ENCODE measurements at regions not wholly inside any gene's neighbourhood (a gene's known extent, or its start where the extent isn't known, plus 50 kb on each side); places are given as distances from the start of the nearest gene placed in this dataset.
A peak's percentile ranks its signal among the peaks of the same experiment; 100 is the strongest.
"Not testable (repeated sequence)": the region's sequence is repeated elsewhere in the genome, so short reads cannot be mapped to it uniquely, and the experiment has no call there.

GRCh38 chr6:84635081-84635761, 129.2 kb downstream of the TBX18 start:
- DNase-seq: peak; percentile 74

GRCh38 chr6:84633771-84634170, 130.6 kb downstream of the TBX18 start:
- DNase-seq: no peak

- not testable (repeated sequence) for DNase-seq
Observed at GRCh38 chr6:84626527-84626926, 137.9 kb downstream of the TBX18 start.

GRCh38 chr6:84625506-84625905, 138.9 kb downstream of the TBX18 start:
- DNase-seq: peak; percentile 18

- DNase-seq: peak; percentile 93
Observed at GRCh38 chr6:84623956-84624680, 140.3 kb downstream of the TBX18 start.

GRCh38 chr6:84618836-84619235, 145.6 kb downstream of the TBX18 start:
- peak; percentile 49 for DNase-seq

GRCh38 chr6:84618046-84618752, 146.2 kb downstream of the TBX18 start:
- peak; percentile 91 for DNase-seq

GRCh38 chr6:84615987-84616386, 148.4 kb downstream of the TBX18 start:
- no peak for DNase-seq

GRCh38 chr6:84615113-84615850, 149.1 kb downstream of the TBX18 start:
- no peak for DNase-seq

GRCh38 chr6:84606860-84607259, 157.5 kb downstream of the TBX18 start:
- DNase-seq: peak; percentile 45

- no peak for DNase-seq
Observed at GRCh38 chr6:84605298-84605697, 159.1 kb downstream of the TBX18 start.

- no peak for DNase-seq
Observed at GRCh38 chr6:84601366-84601765, 163.0 kb downstream of the TBX18 start.

GRCh38 chr6:84599991-84600390, 164.4 kb downstream of the TBX18 start:
- no peak for DNase-seq

- DNase-seq: no peak
Observed at GRCh38 chr6:84597238-84597875, 167.0 kb downstream of the TBX18 start.

GRCh38 chr6:84596488-84596887, 167.9 kb downstream of the TBX18 start:
- no peak for DNase-seq

GRCh38 chr6:84588697-84589080, 175.7 kb downstream of the TBX18 start:
- no peak for DNase-seq

GRCh38 chr6:84587994-84588696, 176.3 kb downstream of the TBX18 start:
- not testable (repeated sequence) for DNase-seq

- not testable (repeated sequence) for DNase-seq
Observed at GRCh38 chr6:84587202-84587940, 177.0 kb downstream of the TBX18 start.

- DNase-seq: no peak
Observed at GRCh38 chr6:84583784-84584183, 180.6 kb downstream of the TBX18 start.

- peak; percentile 72 for DNase-seq
Observed at GRCh38 chr6:84582997-84583396, 181.4 kb downstream of the TBX18 start.

Data from EL (cell line).